ENCODE measurements at regions not wholly inside any gene's neighbourhood (a gene's known extent, or its start where the extent isn't known, plus 50 kb on each side); places are given as distances from the start of the nearest gene placed in this dataset.

- TF ChIP-seq CTCF (IDR thresholded peaks at IDR 0.05) (no peak), POLR2A (IDR thresholded peaks at IDR 0.05) (no peak)
These were observed 127.2 kb upstream of the TCF21 start for GRCh38 chr6:133761706-133762105.

All from adrenal gland (tissue), 5 donors.